SK-N-SH (cell line): ENCODE measurements at regions not wholly inside any gene's neighbourhood (a gene's known extent, or its start where the extent isn't known, plus 50 kb on each side); places are given as distances from the start of the nearest gene placed in this dataset.

Experiments
- CTCF ChIA-PET: fragments of 300-600, 350-600 bp; formaldehyde crosslinking; extraction: SDS; loops from one replicate; lab custom pipeline; 2021; lab: Yijun Ruan, JAX
- POLR2A ChIA-PET: fragments of 350-600 bp; sonication (Branson Sonifier 250); formaldehyde crosslinking; extraction: SDS; loops from one replicate; lab custom pipeline; 2020; ENCODE audit warnings: antibody characterized with exemption, inconsistent platforms; lab: Yijun Ruan, JAX
- DNase-seq: peaks from one replicate; pipeline ENCODE4 v3.0.0; 2012
- H2AFZ ChIP-seq: fragments of 200-600 bp; sonication (generic); 2 replicates; pipeline ENCODE4 v1.8.1; 2016; ENCODE audit warnings: antibody characterized with exemption, mild to moderate bottlenecking, low read depth
- H3F3A ChIP-seq: fragments of 200-600 bp; sonication (generic); replicated peaks from 2 replicates; pipeline ENCODE3; 2016; ENCODE audit warnings: antibody characterized with exemption, mild to moderate bottlenecking; ENCODE audit not compliant: insufficient read depth
- H3K27ac ChIP-seq, 2 experiments: fragments of 200-500 bp in 1 of 2; fragments of 200-600 bp in 1 of 2; sonication (Bioruptor generic) in 1 of 2; sonication (generic), shearing (Covaris generic) in 1 of 2; 2 replicates each; pipeline versions ENCODE4 v1.5.1 to v1.6.1; 2014 to 2016; ENCODE audit warnings: low read depth in 2 of 2, inconsistent platforms in 1 of 2, low read length in 1 of 2, mild to moderate bottlenecking in 1 of 2, mixed read lengths in 1 of 2
- H3K27me3 ChIP-seq: fragments of 200-600 bp; sonication (generic), shearing (Covaris generic); 2 replicates; pipeline ENCODE4 v1.6.1; 2016; ENCODE audit warnings: mixed run types; ENCODE audit not compliant: insufficient read depth
- H3K36me3 ChIP-seq, 2 experiments: fragments of 200-500 bp in 1 of 2; fragments of 200-600 bp in 1 of 2; sonication (Bioruptor generic) in 1 of 2; sonication (generic) in 1 of 2; replicated peaks in 1 of 2; 2 replicates each; pipeline versions ENCODE3 to v1.5.1; 2014 to 2016; ENCODE audit warnings: low read length in 1 of 2, mild to moderate bottlenecking in 1 of 2; ENCODE audit not compliant: insufficient read depth in 2 of 2, control insufficient read depth in 1 of 2
- H3K4me1 ChIP-seq, 2 experiments: fragments of 200-500 bp in 1 of 2; fragments of 200-600 bp in 1 of 2; sonication (Bioruptor generic) in 1 of 2; sonication (generic), shearing (Covaris generic) in 1 of 2; 2 replicates each; pipeline versions ENCODE4 v1.5.1 to v1.6.1; 2014 to 2016; ENCODE audit warnings: low read depth in 1 of 2, low read length in 1 of 2, mixed run types in 1 of 2; ENCODE audit not compliant: insufficient read depth in 2 of 2, control insufficient read depth in 1 of 2
- H3K4me2 ChIP-seq: fragments of 200-600 bp; sonication (generic), shearing (Covaris generic); 2 replicates; pipeline ENCODE4 v1.6.1; 2017; ENCODE audit warnings: mixed run types
- H3K4me3 ChIP-seq, 2 experiments: fragments of 200-500 bp in 1 of 2; fragments of 200-600 bp in 1 of 2; sonication (Bioruptor generic) in 1 of 2; sonication (generic), shearing (Covaris generic) in 1 of 2; 2 replicates each; pipeline versions ENCODE4 v1.5.1 to v1.8.1; 2014 to 2016; ENCODE audit warnings: low read depth in 2 of 2, inconsistent platforms in 1 of 2, low read length in 1 of 2, mild to moderate bottlenecking in 1 of 2, mixed read lengths in 1 of 2, moderate library complexity in 1 of 2
- H3K79me2 ChIP-seq: fragments of 200-600 bp; sonication (generic); 2 replicates; pipeline ENCODE4 v1.8.1; 2017; ENCODE audit warnings: mild to moderate bottlenecking; ENCODE audit not compliant: insufficient read depth
- H3K9ac ChIP-seq: fragments of 200-600 bp; sonication (generic); 2 replicates; pipeline ENCODE4 v1.6.1; 2017; ENCODE audit warnings: mixed run types
- H3K9me2 ChIP-seq: fragments of 200-600 bp; sonication (generic); 2 replicates; pipeline ENCODE4 v1.6.1; 2017; ENCODE audit warnings: mixed run types
- H3K9me3 ChIP-seq: fragments of 200-600 bp; sonication (generic); 2 replicates; pipeline ENCODE4 v1.6.1; 2017; ENCODE audit warnings: mixed run types, mild to moderate bottlenecking, moderate library complexity
- H4K20me1 ChIP-seq: fragments of 200-600 bp; sonication (generic); 2 replicates; pipeline ENCODE4 v1.6.1; 2017; ENCODE audit warnings: mild to moderate bottlenecking, mixed run types; ENCODE audit not compliant: insufficient read depth
- EP300 ChIP-seq, 2 experiments: IDR thresholded peaks; 2 replicates each; pipeline versions ENCODE4 v1.4.0 to v1.6.1; 2012; ENCODE audit warnings: borderline replicate concordance in 1 of 2, low read depth in 1 of 2, low read length in 1 of 2
- EZH2phosphoT487 ChIP-seq: fragments of 200-600 bp; sonication (generic); IDR thresholded peaks from 2 replicates; pipeline ENCODE4 v1.6.1; 2017; ENCODE audit warnings: low read depth, mixed run types, mild to moderate bottlenecking, antibody characterized with exemption, moderate library complexity, borderline replicate concordance
- FOXM1 ChIP-seq: IDR thresholded peaks from 2 replicates; pipeline ENCODE4 v1.4.0; 2012; ENCODE audit warnings: low read depth, mild to moderate bottlenecking
- GABPA ChIP-seq: IDR thresholded peaks from 2 replicates; pipeline ENCODE4 v1.4.0; 2012; ENCODE audit warnings: low read depth, mild to moderate bottlenecking
- NFIC ChIP-seq: IDR thresholded peaks from 2 replicates; pipeline ENCODE4 v1.4.0; 2012; ENCODE audit warnings: borderline replicate concordance
- NRF1 ChIP-seq: IDR thresholded peaks from 2 replicates; pipeline ENCODE4 v1.6.1; 2012; ENCODE audit warnings: low read depth, mild to moderate bottlenecking, low read length
- RAD21 ChIP-seq: IDR thresholded peaks from 2 replicates; pipeline ENCODE4 v1.6.1; 2012; ENCODE audit warnings: mild to moderate bottlenecking, low read length
- RCOR1 ChIP-seq: fragments of 150-350 bp; IDR thresholded peaks from 2 replicates; pipeline ENCODE4 v1.6.1; 2017; ENCODE audit warnings: antibody characterized with exemption, low read length
- TAF1 ChIP-seq: IDR thresholded peaks from 2 replicates; pipeline ENCODE4 v1.6.1; 2012; ENCODE audit warnings: low read depth, mild to moderate bottlenecking, low read length, moderate library complexity, borderline replicate concordance
- TCF12 ChIP-seq: IDR thresholded peaks from 2 replicates; pipeline ENCODE4 v1.4.0; 2012
- TEAD4 ChIP-seq: IDR thresholded peaks from 2 replicates; pipeline ENCODE4 v1.4.0; 2012; ENCODE audit warnings: mild to moderate bottlenecking, borderline replicate concordance; ENCODE audit not compliant: insufficient read depth
- ZBTB33 ChIP-seq: IDR thresholded peaks from 2 replicates; pipeline ENCODE4 v1.4.0; 2012; ENCODE audit warnings: low read depth, borderline replicate concordance
- WGBS: methylation state at CpG from one replicate; pipeline ENCODE4 v1.1.6; 2017; ENCODE audit warnings: low lambda C conversion rate; 5-methylcytosine and 5-hydroxymethylcytosine counted together
- TF ChIP-seq, protein P1 (sequence below): IDR thresholded peaks from 2 replicates; pipeline ENCODE4 v1.6.1; 2012; ENCODE audit warnings: mild to moderate bottlenecking, low read depth, low read length, moderate library complexity
- TF ChIP-seq, protein P2 (sequence below): fragments of 200-600 bp; sonication (generic); IDR thresholded peaks from 2 replicates; pipeline ENCODE4 v1.6.1; 2017; ENCODE audit warnings: antibody characterized with exemption, mild to moderate bottlenecking, moderate library complexity

- Histone ChIP-seq H3K9ac (no peak overlapping the region), H3K79me2 (no peaks in the 10 kb centered on the region), H3K4me2 (no peak overlapping the region), H3K9me2 (no peaks in the 10 kb centered on the region), H3K4me1 (no peaks in the 10 kb centered on the region), H2AFZ (no peak overlapping the region), H3K9me3 (no peaks in the 10 kb centered on the region), H3K4me3 (no peak overlapping the region), H3K27ac (no peak overlapping the region), H3K27me3 (no peaks in the 10 kb centered on the region), H4K20me1 (no peaks in the 10 kb centered on the region), H3K36me3 (no peaks in the 10 kb centered on the region), H3F3A (no peaks in the 10 kb centered on the region)
- 29% methylated on average over 3 of the region's 3 CpGs for WGBS
- CTCF ChIA-PET, result no interaction called here
- TF ChIP-seq TAF1, result no peak
- POLR2A ChIA-PET, result no interaction called here
- no peak for DNase-seq
Observed at GRCh38 chrX:21255032-21255618, 119.1 kb upstream of the CNKSR2 start.

GRCh38 chrX:21266949-21267348 lies 107.3 kb upstream of the CNKSR2 start:
- Histone ChIP-seq H3K27me3 (no peaks in the 10 kb centered on the region), H3K27ac (no peak overlapping the region), H3K4me3 (no peak overlapping the region), H4K20me1 (no peaks in the 10 kb centered on the region), H2AFZ (no peak overlapping the region), H3K4me1 (no peaks in the 10 kb centered on the region), H3K9ac (no peak overlapping the region), H3F3A (no peaks in the 10 kb centered on the region), H3K36me3 (no peaks in the 10 kb centered on the region), H3K79me2 (no peaks in the 10 kb centered on the region), H3K4me2 (no peak overlapping the region), H3K9me2 (no peaks in the 10 kb centered on the region), H3K9me3 (peaks cover 2% of the 10 kb centered on the region; the same call in 1 of the 2 replicates)
- 5% methylated on average over 1 of the region's 1 CpG for WGBS
- CTCF ChIA-PET, result no interaction called here
- TF ChIP-seq, protein P1, sequence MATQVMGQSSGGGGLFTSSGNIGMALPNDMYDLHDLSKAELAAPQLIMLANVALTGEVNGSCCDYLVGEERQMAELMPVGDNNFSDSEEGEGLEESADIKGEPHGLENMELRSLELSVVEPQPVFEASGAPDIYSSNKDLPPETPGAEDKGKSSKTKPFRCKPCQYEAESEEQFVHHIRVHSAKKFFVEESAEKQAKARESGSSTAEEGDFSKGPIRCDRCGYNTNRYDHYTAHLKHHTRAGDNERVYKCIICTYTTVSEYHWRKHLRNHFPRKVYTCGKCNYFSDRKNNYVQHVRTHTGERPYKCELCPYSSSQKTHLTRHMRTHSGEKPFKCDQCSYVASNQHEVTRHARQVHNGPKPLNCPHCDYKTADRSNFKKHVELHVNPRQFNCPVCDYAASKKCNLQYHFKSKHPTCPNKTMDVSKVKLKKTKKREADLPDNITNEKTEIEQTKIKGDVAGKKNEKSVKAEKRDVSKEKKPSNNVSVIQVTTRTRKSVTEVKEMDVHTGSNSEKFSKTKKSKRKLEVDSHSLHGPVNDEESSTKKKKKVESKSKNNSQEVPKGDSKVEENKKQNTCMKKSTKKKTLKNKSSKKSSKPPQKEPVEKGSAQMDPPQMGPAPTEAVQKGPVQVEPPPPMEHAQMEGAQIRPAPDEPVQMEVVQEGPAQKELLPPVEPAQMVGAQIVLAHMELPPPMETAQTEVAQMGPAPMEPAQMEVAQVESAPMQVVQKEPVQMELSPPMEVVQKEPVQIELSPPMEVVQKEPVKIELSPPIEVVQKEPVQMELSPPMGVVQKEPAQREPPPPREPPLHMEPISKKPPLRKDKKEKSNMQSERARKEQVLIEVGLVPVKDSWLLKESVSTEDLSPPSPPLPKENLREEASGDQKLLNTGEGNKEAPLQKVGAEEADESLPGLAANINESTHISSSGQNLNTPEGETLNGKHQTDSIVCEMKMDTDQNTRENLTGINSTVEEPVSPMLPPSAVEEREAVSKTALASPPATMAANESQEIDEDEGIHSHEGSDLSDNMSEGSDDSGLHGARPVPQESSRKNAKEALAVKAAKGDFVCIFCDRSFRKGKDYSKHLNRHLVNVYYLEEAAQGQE, result no peak
- TF ChIP-seq FOXM1 (no peak), GABPA (no peak), TEAD4 (no peak)
- POLR2A ChIA-PET, result no interaction called here
- DNase-seq, result no peak

GRCh38 chrX:21276736-21277433 lies 97.3 kb upstream of the CNKSR2 start:
- no peaks in the 10 kb centered on the region for H3K4me1 ChIP-seq
- no peaks in the 10 kb centered on the region for H3K36me3 ChIP-seq
- no peaks in the 10 kb centered on the region for H3K9me3 ChIP-seq
- H3K4me3 ChIP-seq, result no peak overlapping the region
- 16% methylated on average over 5 of the region's 8 CpGs for WGBS
- H4K20me1 ChIP-seq, result no peaks in the 10 kb centered on the region
- H2AFZ ChIP-seq, result no peak overlapping the region
- no peaks in the 10 kb centered on the region for H3F3A ChIP-seq
- H3K27me3 ChIP-seq, result no peaks in the 10 kb centered on the region
- H3K27ac ChIP-seq, result no peak overlapping the region
- H3K4me2 ChIP-seq, result no peak overlapping the region
- no peak overlapping the region for H3K9ac ChIP-seq
- no peaks in the 10 kb centered on the region for H3K79me2 ChIP-seq
- POLR2A ChIA-PET, result no interaction called here
- DNase-seq, result no peak
- H3K9me2 ChIP-seq, result no peaks in the 10 kb centered on the region
- CTCF ChIA-PET, result no interaction called here
- TF ChIP-seq TAF1 (no peak), NRF1 (no peak), NFIC (no peak), ZBTB33 (no peak), RAD21 (no peak), EZH2phosphoT487 (no peak), EP300 (IDR thresholded peaks at IDR 0.05; ENCODE audit: borderline replicate concordance in 1 of 2, low read depth in 1 of 2, low read length in 1 of 2) (no peak), TCF12 (no peak), RCOR1 (no peak)
- TF ChIP-seq, protein P2, sequence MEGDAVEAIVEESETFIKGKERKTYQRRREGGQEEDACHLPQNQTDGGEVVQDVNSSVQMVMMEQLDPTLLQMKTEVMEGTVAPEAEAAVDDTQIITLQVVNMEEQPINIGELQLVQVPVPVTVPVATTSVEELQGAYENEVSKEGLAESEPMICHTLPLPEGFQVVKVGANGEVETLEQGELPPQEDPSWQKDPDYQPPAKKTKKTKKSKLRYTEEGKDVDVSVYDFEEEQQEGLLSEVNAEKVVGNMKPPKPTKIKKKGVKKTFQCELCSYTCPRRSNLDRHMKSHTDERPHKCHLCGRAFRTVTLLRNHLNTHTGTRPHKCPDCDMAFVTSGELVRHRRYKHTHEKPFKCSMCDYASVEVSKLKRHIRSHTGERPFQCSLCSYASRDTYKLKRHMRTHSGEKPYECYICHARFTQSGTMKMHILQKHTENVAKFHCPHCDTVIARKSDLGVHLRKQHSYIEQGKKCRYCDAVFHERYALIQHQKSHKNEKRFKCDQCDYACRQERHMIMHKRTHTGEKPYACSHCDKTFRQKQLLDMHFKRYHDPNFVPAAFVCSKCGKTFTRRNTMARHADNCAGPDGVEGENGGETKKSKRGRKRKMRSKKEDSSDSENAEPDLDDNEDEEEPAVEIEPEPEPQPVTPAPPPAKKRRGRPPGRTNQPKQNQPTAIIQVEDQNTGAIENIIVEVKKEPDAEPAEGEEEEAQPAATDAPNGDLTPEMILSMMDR, result no peak
